ENCODE measurements at regions not wholly inside any gene's neighbourhood (a gene's known extent, or its start where the extent isn't known, plus 50 kb on each side); places are given as distances from the start of the nearest gene placed in this dataset.
"Not testable (repeated sequence)": the region's sequence is repeated elsewhere in the genome, so short reads cannot be mapped to it uniquely, and the experiment has no call there.

- not testable (repeated sequence) for DNase-seq
These were observed 88.9 kb upstream of the PLGLB2 start for GRCh38 chr2:87658976-87659375.

GRCh38 chr2:87660164-87660563 lies 87.7 kb upstream of the PLGLB2 start:
- DNase-seq = not testable (repeated sequence)

- not testable (repeated sequence) for DNase-seq
These were observed 85.3 kb upstream of the PLGLB2 start for GRCh38 chr2:87662316-87663290.

- DNase-seq = not testable (repeated sequence)
These were observed 84.5 kb upstream of the PLGLB2 start for GRCh38 chr2:87663347-87663746.

- DNase-seq = not testable (repeated sequence)
These were observed 80.9 kb upstream of the PLGLB2 start for GRCh38 chr2:87667027-87667426.

- DNase-seq = not testable (repeated sequence)
These were observed 79.5 kb upstream of the PLGLB2 start for GRCh38 chr2:87668361-87668760.

GRCh38 chr2:87669633-87670231 lies 78.2 kb upstream of the PLGLB2 start:
- not testable (repeated sequence) for DNase-seq

GRCh38 chr2:87672404-87672803 lies 75.5 kb upstream of the PLGLB2 start:
- not testable (repeated sequence) for DNase-seq

- not testable (repeated sequence) for DNase-seq
These were observed 73.2 kb upstream of the PLGLB2 start for GRCh38 chr2:87674729-87675128.

- DNase-seq = not testable (repeated sequence)
These were observed 72.4 kb upstream of the PLGLB2 start for GRCh38 chr2:87675487-87675886.

- DNase-seq = not testable (repeated sequence)
These were observed 70.4 kb upstream of the PLGLB2 start for GRCh38 chr2:87677421-87677923.

GRCh38 chr2:87678742-87679173 lies 69.1 kb upstream of the PLGLB2 start:
- not testable (repeated sequence) for DNase-seq

- not testable (repeated sequence) for DNase-seq
These were observed 67.9 kb upstream of the PLGLB2 start for GRCh38 chr2:87679950-87680349.

- not testable (repeated sequence) for DNase-seq
These were observed 67.2 kb upstream of the PLGLB2 start for GRCh38 chr2:87680691-87681090.

- DNase-seq = not testable (repeated sequence)
These were observed 64.4 kb upstream of the PLGLB2 start for GRCh38 chr2:87683451-87683850.

GRCh38 chr2:87683961-87684360 lies 63.9 kb upstream of the PLGLB2 start:
- not testable (repeated sequence) for DNase-seq

GRCh38 chr2:87685558-87685957 lies 62.3 kb upstream of the PLGLB2 start:
- DNase-seq = not testable (repeated sequence)

GRCh38 chr2:87686873-87687549 lies 60.9 kb upstream of the PLGLB2 start:
- DNase-seq = not testable (repeated sequence)

GRCh38 chr2:87687550-87688270 lies 60.2 kb upstream of the PLGLB2 start:
- not testable (repeated sequence) for DNase-seq

GRCh38 chr2:87691899-87692592 lies 55.8 kb upstream of the PLGLB2 start:
- DNase-seq = not testable (repeated sequence)

- not testable (repeated sequence) for DNase-seq
These were observed 55.0 kb upstream of the PLGLB2 start for GRCh38 chr2:87692914-87693313.

Data from CD4-positive, alpha-beta T cell treated with Interleukin-17A for 4 hours (primary cell).